Smooth muscle cell (in vitro differentiated cells): ENCODE measurements at regions not wholly inside any gene's neighbourhood (a gene's known extent, or its start where the extent isn't known, plus 50 kb on each side); places are given as distances from the start of the nearest gene placed in this dataset.

Source experiments
- DNase-seq: peaks from one replicate; lab custom pipeline; 2025; ENCODE audit not compliant: unreplicated experiment; lab: John Stamatoyannopoulos, UW
- H2AFZ ChIP-seq: fragments of 200-600 bp; sonication (generic); 2 replicates; pipeline ENCODE4 v1.6.0; 2016; ENCODE audit warnings: antibody characterized with exemption, low read depth, mild to moderate bottlenecking
- H3F3A ChIP-seq: fragments of 200-600 bp; sonication (generic); 2 replicates; pipeline ENCODE4 v1.6.0; 2017; ENCODE audit warnings: antibody characterized with exemption, low read depth
- H3K27ac ChIP-seq: fragments of 200-600 bp; sonication (generic); 2 replicates; pipeline ENCODE4 v1.5.1; 2016; ENCODE audit warnings: low read depth, mild to moderate bottlenecking
- H3K27me3 ChIP-seq: fragments of 200-600 bp; sonication (generic); 2 replicates; pipeline ENCODE4 v1.6.1; 2016; ENCODE audit warnings: low read depth, mild to moderate bottlenecking
- H3K36me3 ChIP-seq: fragments of 200-600 bp; sonication (generic); 2 replicates; pipeline ENCODE4 v1.5.1; 2016; ENCODE audit warnings: low read depth
- H3K4me1 ChIP-seq: fragments of 200-600 bp; sonication (generic); 2 replicates; pipeline ENCODE4 v1.5.1; 2016; ENCODE audit warnings: low read depth
- H3K4me2 ChIP-seq: fragments of 200-600 bp; sonication (generic); 2 replicates; pipeline ENCODE4 v1.6.0; 2016; ENCODE audit warnings: mild to moderate bottlenecking
- H3K4me3 ChIP-seq: fragments of 200-600 bp; sonication (generic); 2 replicates; pipeline ENCODE4 v1.5.1; 2016; ENCODE audit warnings: mild to moderate bottlenecking
- H3K79me2 ChIP-seq: fragments of 200-600 bp; sonication (generic); 2 replicates; pipeline ENCODE4 v1.6.0; 2016; ENCODE audit warnings: low read depth, mild to moderate bottlenecking
- H3K9ac ChIP-seq: fragments of 200-600 bp; sonication (generic); 2 replicates; pipeline ENCODE4 v1.6.0; 2016; ENCODE audit warnings: low read depth
- H3K9me3 ChIP-seq: fragments of 200-600 bp; sonication (generic); replicated peaks from 2 replicates; pipeline ENCODE4 v1.5.1; 2016; ENCODE audit warnings: low read depth
- H4K20me1 ChIP-seq: fragments of 200-600 bp; sonication (generic); 2 replicates; pipeline ENCODE4 v1.6.0; 2016; ENCODE audit warnings: low read depth
- WGBS: methylation state at CpG from one replicate; pipeline ENCODE4 v1.1.7; 2016; ENCODE audit warnings: low lambda C conversion rate; 5-methylcytosine and 5-hydroxymethylcytosine counted together
- TF ChIP-seq, protein P1 (sequence below): fragments of 200-600 bp; sonication (generic); IDR thresholded peaks from 2 replicates; pipeline ENCODE4 v1.5.1; 2017; ENCODE audit warnings: borderline replicate concordance, mild to moderate bottlenecking, antibody characterized with exemption; ENCODE audit not compliant: insufficient read depth, poor library complexity, severe bottlenecking

DNA sequence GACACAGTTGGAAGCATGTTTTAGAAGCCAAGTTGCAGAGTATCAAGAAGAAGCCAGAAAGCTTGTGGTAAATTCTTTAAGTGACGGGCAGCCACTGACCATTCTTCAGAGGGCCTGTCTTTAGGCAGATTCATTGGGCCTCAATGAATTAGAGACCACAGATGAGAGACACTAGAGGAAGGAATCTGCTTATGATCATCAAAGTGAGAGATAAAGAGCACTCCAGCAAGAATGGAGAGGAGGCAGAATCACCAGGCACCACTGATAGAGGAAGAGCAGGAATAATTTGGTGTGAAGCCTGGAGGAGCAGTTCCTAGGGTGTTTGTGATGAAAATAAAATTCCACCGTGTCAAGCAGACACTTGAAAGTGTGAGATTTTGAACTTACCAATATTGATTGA is 365.9 kb upstream of the SLC30A5 start:
- H3K79me2 ChIP-seq = no peaks in the 10 kb centered on the region
- no peak overlapping the region for H3K27ac ChIP-seq
- no peaks in the 10 kb centered on the region for H4K20me1 ChIP-seq
- H3K4me3 ChIP-seq = no peak overlapping the region
- H3K9me3 ChIP-seq = no peaks in the 10 kb centered on the region
- H3K9ac ChIP-seq = no peak overlapping the region
- TF ChIP-seq, protein P1, sequence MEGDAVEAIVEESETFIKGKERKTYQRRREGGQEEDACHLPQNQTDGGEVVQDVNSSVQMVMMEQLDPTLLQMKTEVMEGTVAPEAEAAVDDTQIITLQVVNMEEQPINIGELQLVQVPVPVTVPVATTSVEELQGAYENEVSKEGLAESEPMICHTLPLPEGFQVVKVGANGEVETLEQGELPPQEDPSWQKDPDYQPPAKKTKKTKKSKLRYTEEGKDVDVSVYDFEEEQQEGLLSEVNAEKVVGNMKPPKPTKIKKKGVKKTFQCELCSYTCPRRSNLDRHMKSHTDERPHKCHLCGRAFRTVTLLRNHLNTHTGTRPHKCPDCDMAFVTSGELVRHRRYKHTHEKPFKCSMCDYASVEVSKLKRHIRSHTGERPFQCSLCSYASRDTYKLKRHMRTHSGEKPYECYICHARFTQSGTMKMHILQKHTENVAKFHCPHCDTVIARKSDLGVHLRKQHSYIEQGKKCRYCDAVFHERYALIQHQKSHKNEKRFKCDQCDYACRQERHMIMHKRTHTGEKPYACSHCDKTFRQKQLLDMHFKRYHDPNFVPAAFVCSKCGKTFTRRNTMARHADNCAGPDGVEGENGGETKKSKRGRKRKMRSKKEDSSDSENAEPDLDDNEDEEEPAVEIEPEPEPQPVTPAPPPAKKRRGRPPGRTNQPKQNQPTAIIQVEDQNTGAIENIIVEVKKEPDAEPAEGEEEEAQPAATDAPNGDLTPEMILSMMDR = no peak
- H3F3A ChIP-seq = no peaks in the 10 kb centered on the region
- H3K4me2 ChIP-seq = no peak overlapping the region
- no peaks in the 10 kb centered on the region for H3K27me3 ChIP-seq
- peaks cover 9% of the 10 kb centered on the region for H3K4me1 ChIP-seq
- peak overlapping the region; percentile 59 for H2AFZ ChIP-seq
- no peaks in the 10 kb centered on the region for H3K36me3 ChIP-seq
- DNase-seq = no peak
- WGBS = 74% methylated on average over 2 of the region's 2 CpGs

DNA sequence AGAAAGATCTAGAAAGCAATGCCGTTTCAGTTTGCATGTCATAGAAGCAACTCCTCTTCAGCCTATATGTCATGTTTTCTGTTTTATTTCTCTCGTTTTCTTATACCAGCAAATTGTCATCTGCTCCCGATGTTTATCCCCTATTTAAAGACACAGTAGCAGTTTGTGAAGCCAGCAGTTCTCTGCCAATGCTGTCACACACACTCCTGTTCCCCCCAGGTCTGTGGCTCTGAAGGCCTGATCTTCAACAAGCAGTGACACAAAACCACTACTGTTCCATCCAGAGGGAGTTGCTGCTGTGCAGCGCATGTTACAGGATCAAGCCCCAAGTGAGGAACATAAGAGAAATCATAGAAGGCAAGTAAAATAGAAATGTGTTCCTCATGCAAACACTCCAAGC is 364.1 kb upstream of the SLC30A5 start:
- no peak overlapping the region for H3K27ac ChIP-seq
- no peaks in the 10 kb centered on the region for H3K79me2 ChIP-seq
- TF ChIP-seq, protein P1 = no peak
- H3F3A ChIP-seq = no peaks in the 10 kb centered on the region
- H3K4me2 ChIP-seq = no peak overlapping the region
- H2AFZ ChIP-seq = peak overlapping the region; percentile 51
- H3K4me1 ChIP-seq = peaks cover 9% of the 10 kb centered on the region
- no peak for DNase-seq
- H3K36me3 ChIP-seq = no peaks in the 10 kb centered on the region
- 79% methylated on average over 4 of the region's 4 CpGs for WGBS
- no peaks in the 10 kb centered on the region for H4K20me1 ChIP-seq
- no peaks in the 10 kb centered on the region for H3K9me3 ChIP-seq
- no peaks in the 10 kb centered on the region for H3K27me3 ChIP-seq
- H3K4me3 ChIP-seq = no peak overlapping the region
- no peak overlapping the region for H3K9ac ChIP-seq

DNA sequence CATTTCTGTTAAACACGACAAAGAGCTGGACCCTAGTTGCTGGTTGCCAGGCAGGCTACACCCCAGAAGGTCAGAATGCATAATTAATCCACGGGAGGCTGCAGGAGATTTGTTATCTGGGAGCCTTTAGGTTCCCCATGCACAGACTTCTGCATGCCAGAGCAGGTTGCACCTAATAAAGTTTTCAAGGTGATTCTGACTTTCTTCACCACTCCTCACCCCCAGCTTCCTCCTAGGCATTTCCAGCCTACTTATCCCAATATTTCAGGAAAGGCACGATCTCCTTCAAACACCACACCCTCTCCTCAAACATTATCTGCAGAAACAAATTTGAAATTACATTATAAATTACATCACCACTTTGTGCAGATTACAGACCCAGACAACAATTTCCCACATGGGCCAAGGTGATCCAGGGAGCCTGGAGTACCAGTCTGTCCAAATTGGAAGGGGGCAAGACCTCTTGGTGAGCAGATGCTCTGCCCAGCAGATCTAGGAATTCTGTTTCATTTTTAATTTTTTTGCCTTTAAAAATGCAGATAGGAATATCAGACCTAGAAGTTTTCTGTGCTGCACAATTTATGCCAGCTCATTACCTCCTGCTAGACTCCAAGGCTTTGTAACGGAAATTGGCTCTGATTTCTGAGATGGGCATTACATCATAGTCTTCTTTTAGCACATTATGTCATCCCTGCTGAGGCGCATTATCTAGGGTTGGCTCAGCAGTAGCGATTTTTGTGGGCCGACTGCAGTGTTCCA is 363.4 kb upstream of the SLC30A5 start:
- DNase-seq = no peak
- WGBS = 31% methylated on average over 7 of the region's 7 CpGs

More for the DNA sequence above, 363.4 kb upstream of the SLC30A5 start:
- TF ChIP-seq, protein P1 = no peak
- Histone ChIP-seq H3K27me3 (no peaks in the 10 kb centered on the region), H2AFZ (peak overlapping the region; percentile 66), H3K4me3 (no peak overlapping the region), H3K27ac (peak overlapping the region; percentile 72), H4K20me1 (no peaks in the 10 kb centered on the region), H3K36me3 (no peaks in the 10 kb centered on the region), H3F3A (no peaks in the 10 kb centered on the region), H3K9me3 (no peaks in the 10 kb centered on the region), H3K79me2 (no peaks in the 10 kb centered on the region), H3K9ac (peak overlapping the region; percentile 67), H3K4me2 (peak overlapping the region; percentile 64), H3K4me1 (peaks cover 9% of the 10 kb centered on the region)
